ENCODE measurements at regions not wholly inside any gene's neighbourhood (a gene's known extent, or its start where the extent isn't known, plus 50 kb on each side); places are given as distances from the start of the nearest gene placed in this dataset.

GRCh38 chrX:114332766-114333165 is 251.1 kb upstream of the HTR2C start:
- H3K27ac ChIP-seq: no peak overlapping the region
- TF ChIP-seq CTCF (IDR thresholded peaks at IDR 0.05): no peak
- no peak for DNase-seq
- no peaks in the 10 kb centered on the region for H3K27me3 ChIP-seq (ENCODE audit: insufficient read depth in 3 of 3, low read length in 2 of 3)
- no peaks in the 10 kb centered on the region for H3K36me3 ChIP-seq (ENCODE audit: insufficient read depth in 1 of 2, low read depth in 1 of 2)
- 82 to 100% (median 95%) methylated on average over 1 of the region's 1 CpG for WGBS, 3 donors
- no peaks in the 10 kb centered on the region for H3K4me1 ChIP-seq
- peaks cover 17% of the 10 kb centered on the region for H3K9me3 ChIP-seq
- ATAC-seq: no peak
- no peak overlapping the region for H3K4me3 ChIP-seq
- intact Hi-C loops (cut with DNase I): no loop called here

GRCh38 chrX:114334473-114334982 is 249.4 kb upstream of the HTR2C start:
- Histone ChIP-seq H3K4me3 (no peak overlapping the region), H3K9me3 (peaks cover 17% of the 10 kb centered on the region), H3K27me3 (ENCODE audit: insufficient read depth in 3 of 3, low read length in 2 of 3) (no peaks in the 10 kb centered on the region), H3K36me3 (ENCODE audit: insufficient read depth in 1 of 2, low read depth in 1 of 2) (no peaks in the 10 kb centered on the region), H3K27ac (no peak overlapping the region), H3K4me1 (no peaks in the 10 kb centered on the region)
- no peak for DNase-seq
- ATAC-seq: no peak
- WGBS, 3 donors: 57 to 93% (median 72%) methylated on average over 4 of the region's 4 CpGs
- intact Hi-C loops (cut with DNase I): no loop called here
- no peak for TF ChIP-seq CTCF (IDR thresholded peaks at IDR 0.05)

- no peak overlapping the region for H3K27ac ChIP-seq
- ATAC-seq: no peak
- TF ChIP-seq CTCF (IDR thresholded peaks at IDR 0.05): no peak
- no peak for DNase-seq
- peaks cover 0 to 13% (median 0%) of the 10 kb centered on the region in 3 donors for H3K27me3 ChIP-seq (ENCODE audit: insufficient read depth in 3 of 3, low read length in 2 of 3)
- H3K4me3 ChIP-seq: no peak overlapping the region
- no peaks in the 10 kb centered on the region for H3K4me1 ChIP-seq
- peaks cover 10% of the 10 kb centered on the region for H3K9me3 ChIP-seq
- no peaks in the 10 kb centered on the region for H3K36me3 ChIP-seq (ENCODE audit: insufficient read depth in 1 of 2, low read depth in 1 of 2)
- intact Hi-C loops (cut with DNase I): no loop called here
- 88 to 97% (median 94%) methylated on average over 2 of the region's 2 CpGs for WGBS, 3 donors
Observed at GRCh38 chrX:114338870-114339269, 245.0 kb upstream of the HTR2C start.

GRCh38 chrX:114344756-114345349 is 239.0 kb upstream of the HTR2C start:
- ATAC-seq: no peak
- peaks cover 0 to 20% (median 0%) of the 10 kb centered on the region in 3 donors for H3K27me3 ChIP-seq (ENCODE audit: insufficient read depth in 3 of 3, low read length in 2 of 3)
- intact Hi-C loops (cut with DNase I): no loop called here
- H3K4me1 ChIP-seq: no peaks in the 10 kb centered on the region
- WGBS, 3 donors: 30 to 62% (median 58%) methylated on average over 3 of the region's 3 CpGs
- DNase-seq: no peak
- H3K9me3 ChIP-seq: peaks cover 3% of the 10 kb centered on the region
- TF ChIP-seq CTCF (IDR thresholded peaks at IDR 0.05): peak; percentile 52
- H3K4me3 ChIP-seq: no peak overlapping the region
- H3K36me3 ChIP-seq (ENCODE audit: insufficient read depth in 1 of 2, low read depth in 1 of 2): no peaks in the 10 kb centered on the region
- no peak overlapping the region for H3K27ac ChIP-seq
